HepG2 (cell line): ENCODE measurements at regions not wholly inside any gene's neighbourhood (a gene's known extent, or its start where the extent isn't known, plus 50 kb on each side); places are given as distances from the start of the nearest gene placed in this dataset.

Source experiments
- ATAC-seq: fragments of 200-7000 bp; cut with Tn5 transposase; 3 replicates; pipeline ENCODE4 v1.9.1; 2020; ENCODE audit warnings: mild to moderate bottlenecking, moderate library complexity
- BruUV-seq: library from RNA; stranded (reverse); fragments of 400-500 nt; replicated peaks from 2 replicates; lab custom pipeline; 2021; lab: Mats Ljungman, UMichigan
- CTCF ChIA-PET: fragments of 300-600 bp; formaldehyde crosslinking; extraction: SDS; loops from one replicate; lab custom pipeline; 2021; ENCODE audit warnings: low total read pairs, inconsistent platforms, low intra/inter-chr PET ratio; lab: Yijun Ruan, JAX
- POLR2A ChIA-PET: fragments of 350-600 bp; sonication (Branson Sonifier 250); formaldehyde crosslinking; loops from one replicate; lab custom pipeline; 2020; ENCODE audit warnings: antibody characterized with exemption, inconsistent platforms; lab: Yijun Ruan, JAX
- DNase-seq: peaks from one replicate; pipeline ENCODE4 v3.0.0-alpha.2; 2015; ENCODE audit warnings: low spot score
- FAIRE-seq: peaks from 3 replicates; lab custom pipeline; 2011; peaks lifted over from hg19 to GRCh38; lab: Jason Lieb, UNC
- H2AFZ ChIP-seq: one replicate; pipeline ENCODE4 v1.6.1; 2011; ENCODE audit warnings: low read length, inconsistent platforms
- H3K27ac ChIP-seq: fragments of 300-600 bp; 3 replicates; pipeline ENCODE4 v1.8.0; 2011; ENCODE audit warnings: mixed run types, mild to moderate bottlenecking, mixed read lengths, low read length, inconsistent platforms; ENCODE audit not compliant: insufficient read depth; ENCODE audit errors: extremely low read length
- H3K27me3 ChIP-seq, 2 experiments: fragments of 200-600 bp in 1 of 2; 2 replicates in 1 of 2; 3 replicates in 1 of 2; pipeline versions ENCODE4 v1.6.0 to v1.8.0; 2011; ENCODE audit warnings: low read length in 2 of 2, mild to moderate bottlenecking in 2 of 2, moderate library complexity in 2 of 2, inconsistent platforms in 1 of 2; ENCODE audit not compliant: insufficient read depth in 2 of 2, control insufficient read depth in 1 of 2
- H3K36me3 ChIP-seq, 2 experiments: fragments of 200-600 bp in 1 of 2; replicated peaks in 1 of 2; 2 replicates in 1 of 2; 3 replicates in 1 of 2; pipeline versions ENCODE4 v1.5.1 to v1.8.0; 2011; ENCODE audit warnings: low read length in 2 of 2, inconsistent platforms in 1 of 2; ENCODE audit not compliant: insufficient read depth in 2 of 2, control insufficient read depth in 1 of 2
- H3K4me1 ChIP-seq: 2 replicates; pipeline ENCODE4 v1.5.1; 2012; ENCODE audit warnings: low read length, inconsistent platforms; ENCODE audit not compliant: insufficient read depth
- H3K4me2 ChIP-seq: 2 replicates; pipeline ENCODE4 v1.6.0; 2011; ENCODE audit warnings: low read depth, low read length, inconsistent platforms
- H3K4me3 ChIP-seq, 3 experiments: fragments of 200-600 bp in 1 of 3; sonication (generic), shearing (Covaris generic) in 1 of 3; replicated peaks in 1 of 3; 2 replicates each; pipeline ENCODE4 v1.5.1; 2011 to 2016; ENCODE audit warnings: low read length in 3 of 3, inconsistent platforms in 2 of 3, low read depth in 2 of 3, mild to moderate bottlenecking in 2 of 3, control low read depth in 1 of 3, mixed read lengths in 1 of 3; ENCODE audit not compliant: insufficient read depth in 1 of 3
- H3K79me2 ChIP-seq: one replicate; pipeline ENCODE4 v1.6.1; 2011; ENCODE audit warnings: low read length, inconsistent platforms; ENCODE audit not compliant: insufficient read depth
- H3K9ac ChIP-seq: 2 replicates; pipeline ENCODE4 v1.6.0; 2011; ENCODE audit warnings: mild to moderate bottlenecking, low read depth, low read length, inconsistent platforms; ENCODE audit not compliant: insufficient read depth
- H3K9me3 ChIP-seq: 2 replicates; pipeline ENCODE4 v1.5.1; 2012; ENCODE audit warnings: mild to moderate bottlenecking, low read length
- H4K20me1 ChIP-seq: 2 replicates; pipeline ENCODE4 v1.6.0; 2011; ENCODE audit warnings: inconsistent platforms, mild to moderate bottlenecking, low read length, moderate library complexity; ENCODE audit not compliant: insufficient read depth
- AKAP8 ChIP-seq: sonication (generic); formaldehyde crosslinking; IDR thresholded peaks from 2 replicates; pipeline ENCODE4 v1.5.1; 2020; ENCODE audit warnings: mild to moderate bottlenecking, missing genetic modification reagents
- KDM5B ChIP-seq: sonication (generic); formaldehyde crosslinking; IDR thresholded peaks from 2 replicates; pipeline ENCODE4 v1.4.0; 2020; ENCODE audit warnings: missing genetic modification reagents, mild to moderate bottlenecking, borderline replicate concordance
- MIXL1 ChIP-seq: IDR thresholded peaks from 2 replicates; pipeline ENCODE4 v1.6.1; 2016
- NFAT5 ChIP-seq: sonication (generic); formaldehyde crosslinking; IDR thresholded peaks from 2 replicates; pipeline ENCODE4 v1.4.0; 2020; ENCODE audit warnings: missing genetic modification reagents
- NFE2L2 ChIP-seq: fragments of 150-350 bp; IDR thresholded peaks from 2 replicates; pipeline ENCODE4 v1.6.1; 2014; ENCODE audit warnings: low read length
- PAWR ChIP-seq: sonication (generic); formaldehyde crosslinking; IDR thresholded peaks from 2 replicates; pipeline ENCODE4 v1.4.0; 2020; ENCODE audit warnings: missing genetic modification reagents, mild to moderate bottlenecking, borderline replicate concordance
- PRMT3 ChIP-seq: sonication (generic); formaldehyde crosslinking; IDR thresholded peaks from 2 replicates; pipeline ENCODE4 v1.8.1; 2022; ENCODE audit warnings: low read depth, mild to moderate bottlenecking, moderate library complexity, missing genetic modification reagents, borderline replicate concordance
- RERE ChIP-seq: IDR thresholded peaks from 2 replicates; pipeline ENCODE4 v1.6.1; 2016; ENCODE audit warnings: low read depth, missing genetic modification reagents, missing compliant biosample characterization
- ZBTB1 ChIP-seq: sonication (generic); formaldehyde crosslinking; IDR thresholded peaks from 2 replicates; pipeline ENCODE4 v1.4.0; 2020; ENCODE audit warnings: missing genetic modification reagents, borderline replicate concordance
- ZNF224 ChIP-seq: sonication (generic); formaldehyde crosslinking; IDR thresholded peaks from 2 replicates; pipeline ENCODE4 v1.5.0; 2020; ENCODE audit warnings: mild to moderate bottlenecking, missing genetic modification reagents
- WGBS: methylation state at CpG from one replicate; pipeline ENCODE4 v1.1.6; 2017; ENCODE audit warnings: low lambda C conversion rate; 5-methylcytosine and 5-hydroxymethylcytosine counted together
- in situ Hi-C: cut with HindIII; loops from 2 replicates; pipeline ENCODE4 v1.10.0; 2017; ENCODE audit warnings: low pct_unique_long_range_greater_than_20kb; ENCODE audit not compliant: extremely low pct_ligation_motif_present
- intact Hi-C: fragments of 100-400 bp; cut with micrococcal nuclease; formaldehyde crosslinking; loops from one replicate; pipeline ENCODE4 v1.10.0; 2022; ENCODE audit not compliant: unreplicated experiment

DNA sequence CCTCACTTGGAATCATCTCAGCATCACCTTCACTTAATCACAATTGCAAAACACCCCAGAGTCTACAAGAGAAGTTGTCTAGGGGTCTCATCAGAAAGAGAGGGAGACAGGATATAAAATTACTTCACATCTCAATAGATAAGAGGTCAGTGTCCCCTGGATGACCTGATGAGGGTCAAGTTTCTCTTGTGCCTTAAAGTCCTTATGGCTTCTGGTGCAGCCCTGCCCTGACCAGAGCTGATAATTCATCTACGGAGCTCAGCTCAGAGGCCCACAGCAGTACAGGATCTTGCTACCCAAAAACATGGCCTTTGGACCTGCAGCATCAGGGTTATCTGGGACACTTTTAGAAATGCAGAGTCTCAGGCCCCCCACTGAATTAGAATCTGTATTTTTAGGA is 111.1 kb upstream of the GLI3 start:
- Histone ChIP-seq H3K36me3 (no peaks in the 10 kb centered on the region), H3K27me3 (no peaks in the 10 kb centered on the region), H3K27ac (no peak overlapping the region), H3K79me2 (no peaks in the 10 kb centered on the region), H3K9me3 (no peaks in the 10 kb centered on the region), H3K9ac (no peak overlapping the region), H3K4me2 (no peak overlapping the region), H3K4me1 (no peaks in the 10 kb centered on the region), H4K20me1 (no peaks in the 10 kb centered on the region), H2AFZ (no peak overlapping the region), H3K4me3 (no peak overlapping the region)
- FAIRE-seq (no peak), DNase-seq (no peak), ATAC-seq (no peak)
- POLR2A ChIA-PET = no interaction called here
- intact Hi-C loops (no loop called here), in situ Hi-C loops (no loop called here)
- WGBS = no CpG with 5 or more reads among the region's 1 CpG
- no TSS peak for BruUV-seq
- CTCF ChIA-PET = no interaction called here
- TF ChIP-seq NFAT5 (no peak), AKAP8 (CRISPR knock-in tag) (no peak), ZBTB1 (CRISPR knock-in tag) (no peak), NFE2L2 (no peak), RERE (CRISPR knock-in tag) (no peak), ZNF224 (no peak), KDM5B (no peak), PAWR (CRISPR knock-in tag) (no peak), PRMT3 (CRISPR knock-in tag) (no peak), MIXL1 (CRISPR knock-in tag) (no peak)
